CD4-positive, alpha-beta memory T cell (primary cell): ENCODE measurements at regions not wholly inside any gene's neighbourhood (a gene's known extent, or its start where the extent isn't known, plus 50 kb on each side); places are given as distances from the start of the nearest gene placed in this dataset.

Experiments
- CTCF ChIA-PET: fragments of 350-600 bp; sonication (Branson Sonifier 250); formaldehyde crosslinking; loops from one replicate; lab custom pipeline; 2021; ENCODE audit warnings: inconsistent platforms; ENCODE audit not compliant: partially characterized antibody; lab: Charles Lee
- POLR2A ChIA-PET: fragments of 350-600 bp; sonication (Branson Sonifier 250); formaldehyde crosslinking; loops from one replicate; lab custom pipeline; 2021; ENCODE audit not compliant: partially characterized antibody; lab: Charles Lee
- DNase-seq, 5 donors: peaks; one replicate each; pipeline versions ENCODE4 v3.0.0 to v3.0.0-alpha.2; 2020 to 2022; ENCODE audit warnings: mixed read lengths in 1 of 5
- H3K27ac ChIP-seq: one replicate; pipeline ENCODE4 v1.7.0; 2013; ENCODE audit warnings: low read depth, low read length
- H3K27me3 ChIP-seq: 2 replicates; pipeline ENCODE4 v1.7.0; 2013; ENCODE audit warnings: mild to moderate bottlenecking, low read length, moderate library complexity; ENCODE audit not compliant: insufficient read depth
- H3K36me3 ChIP-seq: 2 replicates; pipeline ENCODE4 v1.7.0; 2013; ENCODE audit warnings: mild to moderate bottlenecking, low read length, moderate library complexity; ENCODE audit not compliant: insufficient read depth
- H3K4me1 ChIP-seq: 2 replicates; pipeline ENCODE4 v1.7.0; 2013; ENCODE audit warnings: mild to moderate bottlenecking, low read length, moderate library complexity; ENCODE audit not compliant: insufficient read depth
- H3K4me3 ChIP-seq, 2 donors: one replicate each; pipeline ENCODE4 v1.7.0; 2013; ENCODE audit warnings: low read length in 2 of 2, mild to moderate bottlenecking in 1 of 2
- H3K9me3 ChIP-seq, 2 donors: one replicate each; pipeline ENCODE4 v1.7.0; 2013; ENCODE audit warnings: low read length in 2 of 2, control low read depth in 1 of 2; ENCODE audit not compliant: control insufficient read depth in 1 of 2
- H3K27ac Mint-ChIP-seq, 7 donors: one replicate each; pipeline ENCODE4 v1.8.0; 2020 to 2021; ENCODE audit warnings: mixed read lengths in 7 of 7, mild to moderate bottlenecking in 6 of 7, inconsistent platforms in 3 of 7, moderate library complexity in 3 of 7
- H3K27me3 Mint-ChIP-seq, 2 donors: one replicate each; pipeline ENCODE4 v1.8.0; 2020 to 2021; ENCODE audit warnings: mixed read lengths in 2 of 2
- H3K36me3 Mint-ChIP-seq, 2 donors: one replicate each; pipeline ENCODE4 v1.8.0; 2020 to 2021; ENCODE audit warnings: mixed read lengths in 2 of 2, inconsistent platforms in 1 of 2, mild to moderate bottlenecking in 1 of 2
- H3K4me1 Mint-ChIP-seq, 4 donors: one replicate each; pipeline ENCODE4 v1.8.0; 2020 to 2021; ENCODE audit warnings: mixed read lengths in 4 of 4, mild to moderate bottlenecking in 1 of 4
- H3K4me3 Mint-ChIP-seq, 8 donors: one replicate each; pipeline ENCODE4 v1.8.0; 2020 to 2021; ENCODE audit warnings: mixed read lengths in 8 of 8, mild to moderate bottlenecking in 7 of 8, moderate library complexity in 6 of 8, inconsistent platforms in 3 of 8
- H3K9me3 Mint-ChIP-seq, 8 donors: one replicate each; pipeline ENCODE4 v1.8.0; 2020 to 2021; ENCODE audit warnings: mixed read lengths in 8 of 8, mild to moderate bottlenecking in 5 of 8, inconsistent platforms in 3 of 8, moderate library complexity in 1 of 8
- intact Hi-C: fragments of 100-400 bp; cut with micrococcal nuclease; formaldehyde crosslinking; loops from one replicate; pipeline ENCODE4 v1.15.1; 2023

GRCh38 chr17:77892469-77893143 lies 65.9 kb upstream of the TNRC6C start:
- peaks cover 9 to 15% (median 12%) of the 10 kb centered on the region in 4 donors for H3K4me1 Mint-ChIP-seq
- Histone ChIP-seq H3K36me3 (no peaks in the 10 kb centered on the region), H3K27ac (no peak overlapping the region), H3K27me3 (no peaks in the 10 kb centered on the region), H3K4me1 (peaks cover 6% of the 10 kb centered on the region), H3K4me3 (no peak overlapping the region), H3K9me3 (no peaks in the 10 kb centered on the region)
- H3K36me3 Mint-ChIP-seq, result no peaks in the 10 kb centered on the region
- CTCF ChIA-PET, result interaction anchor here (1.1 kb wide), 1 partner anchor 30 kb away, joined by 3 read pairs; no protein-coding TSS in a partner anchor
- POLR2A ChIA-PET, result interaction anchor here (0.6 to 1.2 kb wide), 2 partner anchors 10 to 65 kb away, joined by 3 read pairs; partner anchors contain the start of gene TNRC6C
- no peak overlapping the region for H3K27ac Mint-ChIP-seq
- no peak overlapping the region for H3K4me3 Mint-ChIP-seq
- peak in 1 of 5 donors; percentile 33 for DNase-seq
- intact Hi-C loops, result no loop called here
- H3K27me3 Mint-ChIP-seq, result no peaks in the 10 kb centered on the region
- H3K9me3 Mint-ChIP-seq, result no peaks in the 10 kb centered on the region

- H3K4me3 ChIP-seq, result no peak overlapping the region
- Mint-ChIP-seq H3K4me1 (peaks cover 2 to 7% (median 5%) of the 10 kb centered on the region in 4 donors), H3K27ac (peak overlapping the region in 4 of 7 donors; percentile 28 to 65 (median 38)), H3K36me3 (no peaks in the 10 kb centered on the region), H3K4me3 (no peak overlapping the region), H3K27me3 (no peaks in the 10 kb centered on the region), H3K9me3 (no peaks in the 10 kb centered on the region)
- intact Hi-C loops, result no loop called here
- no peaks in the 10 kb centered on the region for H3K9me3 ChIP-seq
- H3K27me3 ChIP-seq, result no peaks in the 10 kb centered on the region
- DNase-seq, result no peak
- no peaks in the 10 kb centered on the region for H3K36me3 ChIP-seq
- H3K4me1 ChIP-seq, result peaks cover 1% of the 10 kb centered on the region
- CTCF ChIA-PET, result interaction anchor here (1.1 kb wide), 1 partner anchor 31 kb away, joined by 3 read pairs; no protein-coding TSS in a partner anchor
- POLR2A ChIA-PET, result interaction anchor here (1.2 to 1.9 kb wide), 2 partner anchors 65 kb away, joined by 3 to 4 read pairs; partner anchors contain the start of gene TNRC6C
- H3K27ac ChIP-seq, result no peak overlapping the region
Measured at GRCh38 chr17:77893144-77894044, 65.1 kb upstream of the TNRC6C start.

DNA sequence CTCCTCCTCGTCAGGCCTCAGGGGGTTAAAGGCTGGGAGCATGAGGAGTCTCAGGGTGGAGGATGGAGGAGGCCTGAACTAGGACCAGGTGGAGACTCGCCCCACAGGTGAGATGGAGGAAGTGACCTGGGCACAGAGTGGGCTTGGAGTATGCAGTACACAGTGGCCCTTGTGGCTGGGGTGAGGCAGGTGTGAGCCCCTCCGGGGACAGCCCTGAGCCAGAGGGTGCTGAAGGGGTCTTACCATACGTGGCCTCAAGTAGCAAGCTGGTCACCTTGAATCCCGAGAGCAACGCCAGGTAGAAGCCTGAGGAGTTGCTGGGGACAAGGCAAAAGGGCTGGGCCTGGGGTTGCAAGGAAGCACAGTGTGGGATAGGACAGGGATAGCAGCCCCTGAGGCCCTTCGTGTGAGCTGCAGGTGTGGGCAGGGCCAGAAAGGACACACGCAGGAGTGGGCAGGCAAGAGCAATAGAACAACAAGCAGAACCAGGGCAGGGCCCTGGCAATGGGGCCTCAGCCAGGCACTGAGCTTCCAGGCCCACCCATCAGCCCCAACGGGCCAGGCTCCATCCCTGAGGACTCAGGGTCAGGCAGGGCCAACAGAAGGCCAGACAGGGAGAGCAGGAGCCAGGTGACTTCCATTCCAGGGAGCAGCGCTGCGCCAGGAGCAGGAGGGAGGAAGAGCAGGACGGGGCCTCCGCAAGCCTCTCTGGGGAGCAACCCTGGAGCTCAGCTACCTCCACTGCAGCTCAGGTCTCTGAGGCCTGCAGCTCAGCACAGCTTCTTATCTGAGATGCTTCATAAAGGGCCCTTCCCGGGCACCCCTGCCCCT lies 64.2 kb upstream of the TNRC6C start:
- Histone ChIP-seq H3K4me3 (no peak overlapping the region), H3K4me1 (peaks cover 7% of the 10 kb centered on the region), H3K27me3 (no peaks in the 10 kb centered on the region), H3K9me3 (no peaks in the 10 kb centered on the region), H3K36me3 (no peaks in the 10 kb centered on the region), H3K27ac (no peak overlapping the region)
- ChIA-PET POLR2A (interaction anchor here (1.9 kb wide), 1 partner anchor 64 kb away, joined by 4 read pairs; the partner anchor contains the start of gene TNRC6C), CTCF (no interaction called here)
- Mint-ChIP-seq H3K27me3 (no peaks in the 10 kb centered on the region), H3K27ac (peak overlapping the region in 2 of 7 donors; percentile 53 to 65), H3K36me3 (no peaks in the 10 kb centered on the region), H3K4me1 (peaks cover 0 to 14% (median 1%) of the 10 kb centered on the region in 4 donors), H3K4me3 (no peak overlapping the region), H3K9me3 (no peaks in the 10 kb centered on the region)
- DNase-seq, result no peak
- intact Hi-C loops, result no loop called here

GRCh38 chr17:77897741-77898301 lies 60.7 kb upstream of the TNRC6C start:
- H3K27ac Mint-ChIP-seq, result no peak overlapping the region
- no peaks in the 10 kb centered on the region for H3K27me3 Mint-ChIP-seq
- CTCF ChIA-PET, result no interaction called here
- H3K36me3 Mint-ChIP-seq, result no peaks in the 10 kb centered on the region
- no peak overlapping the region for H3K4me3 ChIP-seq
- intact Hi-C loops, result no loop called here
- no peaks in the 10 kb centered on the region for H3K9me3 Mint-ChIP-seq
- H3K27ac ChIP-seq, result no peak overlapping the region
- POLR2A ChIA-PET, result interaction anchor here (1.0 kb wide), 2 partner anchors 8 to 61 kb away, joined by 3 read pairs; partner anchors contain the start of gene TNRC6C
- no peak overlapping the region for H3K4me3 Mint-ChIP-seq
- H3K4me1 Mint-ChIP-seq, result peaks cover 0 to 15% (median under 1%) of the 10 kb centered on the region in 4 donors
- H3K36me3 ChIP-seq, result no peaks in the 10 kb centered on the region
- H3K27me3 ChIP-seq, result no peaks in the 10 kb centered on the region
- H3K4me1 ChIP-seq, result peaks cover 7% of the 10 kb centered on the region
- no peaks in the 10 kb centered on the region for H3K9me3 ChIP-seq
- no peak for DNase-seq

DNA sequence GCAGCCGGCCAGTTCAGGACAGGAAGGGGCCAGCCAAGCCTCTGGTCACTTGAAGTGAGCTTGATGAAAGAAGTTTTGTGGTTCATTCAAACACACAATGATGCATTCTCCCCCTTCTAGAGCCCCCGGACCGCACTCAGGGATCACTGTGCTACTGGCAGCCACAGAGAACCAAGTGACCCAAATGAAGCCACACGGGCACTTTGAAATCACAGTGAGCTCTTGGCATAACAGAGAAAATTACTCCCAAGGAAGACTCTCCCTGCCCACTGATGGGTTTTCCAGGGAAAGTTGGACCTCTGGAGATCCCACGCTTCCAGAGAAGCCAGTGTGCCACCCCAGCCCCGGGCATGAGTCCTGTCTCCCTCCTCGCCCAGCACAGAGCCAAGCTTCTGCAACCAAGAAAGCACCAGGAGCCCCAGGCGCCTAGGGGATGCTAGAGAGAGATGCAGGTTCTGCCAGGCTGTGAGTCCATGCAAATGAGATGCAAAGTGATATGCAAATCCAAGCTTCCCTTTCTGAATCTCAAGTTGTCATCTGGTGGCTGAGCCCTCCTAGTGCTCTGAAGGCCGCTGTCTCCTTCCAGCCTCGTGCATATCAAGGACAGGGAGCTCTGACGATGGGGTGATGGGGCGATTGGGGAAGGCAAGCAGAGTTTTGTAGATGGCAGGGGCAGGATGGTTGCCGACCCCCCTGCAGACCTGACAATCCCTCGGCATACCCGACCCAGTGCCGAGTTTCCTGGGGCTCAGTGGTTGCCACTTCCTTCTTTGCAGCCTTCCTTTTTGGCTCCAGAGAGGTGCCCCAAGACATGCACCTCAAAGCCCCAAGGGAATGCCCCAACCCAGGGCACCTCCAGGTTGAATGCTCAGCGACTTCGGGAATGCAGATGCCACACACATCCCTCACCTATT lies 59.7 kb upstream of the TNRC6C start:
- no peaks in the 10 kb centered on the region for H3K9me3 Mint-ChIP-seq
- no peaks in the 10 kb centered on the region for H3K27me3 ChIP-seq
- H3K4me1 ChIP-seq, result peaks cover 7% of the 10 kb centered on the region
- no peak overlapping the region for H3K27ac ChIP-seq
- CTCF ChIA-PET, result no interaction called here
- H3K27me3 Mint-ChIP-seq, result no peaks in the 10 kb centered on the region
- H3K4me3 ChIP-seq, result no peak overlapping the region
- H3K4me1 Mint-ChIP-seq, result peaks cover 0 to 11% (median under 1%) of the 10 kb centered on the region in 4 donors
- no peaks in the 10 kb centered on the region for H3K36me3 ChIP-seq
- intact Hi-C loops, result no loop called here
- no peak overlapping the region for H3K27ac Mint-ChIP-seq
- no peaks in the 10 kb centered on the region for H3K9me3 ChIP-seq
- DNase-seq, result no peak
- no peaks in the 10 kb centered on the region for H3K36me3 Mint-ChIP-seq
- no peak overlapping the region for H3K4me3 Mint-ChIP-seq
- POLR2A ChIA-PET, result interaction anchor here (1.0 kb wide), 2 partner anchors 9 to 60 kb away, joined by 3 read pairs; partner anchors contain the start of gene TNRC6C

- DNase-seq, result no peak
- Mint-ChIP-seq H3K4me3 (no peak overlapping the region), H3K27me3 (no peaks in the 10 kb centered on the region), H3K36me3 (no peaks in the 10 kb centered on the region), H3K9me3 (no peaks in the 10 kb centered on the region), H3K27ac (no peak overlapping the region), H3K4me1 (peaks cover 0 to 10% (median under 1%) of the 10 kb centered on the region in 4 donors)
- Histone ChIP-seq H3K36me3 (no peaks in the 10 kb centered on the region), H3K27ac (no peak overlapping the region), H3K9me3 (no peaks in the 10 kb centered on the region), H3K4me1 (peaks cover 7% of the 10 kb centered on the region), H3K4me3 (no peak overlapping the region), H3K27me3 (no peaks in the 10 kb centered on the region)
- ChIA-PET CTCF (no interaction called here), POLR2A (no interaction called here)
- intact Hi-C loops, result no loop called here
Measured at GRCh38 chr17:77899498-77899897, 59.0 kb upstream of the TNRC6C start.
